Activated B cell treated with CpG ODN at 0.5 μM for 24 hours (primary cell): ENCODE measurements at regions not wholly inside any gene's neighbourhood (a gene's known extent, or its start where the extent isn't known, plus 50 kb on each side); places are given as distances from the start of the nearest gene placed in this dataset.

ENCODE experiments used
- ATAC-seq: fragments of 200-7000 bp; cut with Tn5 transposase; one replicate; pipeline ENCODE4 v1.10.0; 2021; ENCODE audit warnings: low read depth, mild to moderate bottlenecking, moderate library complexity
- CTCF ChIA-PET: fragments of 350-600 bp; sonication (Branson Sonifier 250); formaldehyde crosslinking; loops from one replicate; lab custom pipeline; 2021; ENCODE audit warnings: antibody characterized with exemption; lab: Charles Lee
- POLR2A ChIA-PET: fragments of 350-600 bp; sonication (Branson Sonifier 250); formaldehyde crosslinking; loops from one replicate; lab custom pipeline; 2021; ENCODE audit warnings: antibody characterized with exemption; lab: Charles Lee
- DNase-seq: peaks from one replicate; pipeline ENCODE4 v3.0.0; 2022
- H3K27ac Mint-ChIP-seq: one replicate; pipeline ENCODE4 v1.8.0; 2020; ENCODE audit warnings: mixed read lengths
- H3K27me3 Mint-ChIP-seq: one replicate; pipeline ENCODE4 v1.8.0; 2021; ENCODE audit warnings: mixed read lengths
- H3K36me3 Mint-ChIP-seq: one replicate; pipeline ENCODE4 v1.8.0; 2021; ENCODE audit warnings: low read depth, mixed read lengths
- H3K4me1 Mint-ChIP-seq: one replicate; pipeline ENCODE4 v1.8.0; 2021; ENCODE audit warnings: mixed read lengths
- H3K4me3 Mint-ChIP-seq: one replicate; pipeline ENCODE4 v1.8.0; 2020; ENCODE audit warnings: mild to moderate bottlenecking, mixed read lengths
- H3K9me3 Mint-ChIP-seq: one replicate; pipeline ENCODE4 v1.8.0; 2020; ENCODE audit warnings: mixed read lengths
- intact Hi-C: fragments of 100-400 bp; cut with micrococcal nuclease; formaldehyde crosslinking; loops from one replicate; pipeline ENCODE4 v1.15.1; 2024
- TF ChIP-seq, protein P1 (sequence below): fragments of 200-600 bp; IDR thresholded peaks from one replicate; pipeline ENCODE4 v1.8.0; 2022; ENCODE audit warnings: antibody characterized with exemption, mild to moderate bottlenecking

DNA sequence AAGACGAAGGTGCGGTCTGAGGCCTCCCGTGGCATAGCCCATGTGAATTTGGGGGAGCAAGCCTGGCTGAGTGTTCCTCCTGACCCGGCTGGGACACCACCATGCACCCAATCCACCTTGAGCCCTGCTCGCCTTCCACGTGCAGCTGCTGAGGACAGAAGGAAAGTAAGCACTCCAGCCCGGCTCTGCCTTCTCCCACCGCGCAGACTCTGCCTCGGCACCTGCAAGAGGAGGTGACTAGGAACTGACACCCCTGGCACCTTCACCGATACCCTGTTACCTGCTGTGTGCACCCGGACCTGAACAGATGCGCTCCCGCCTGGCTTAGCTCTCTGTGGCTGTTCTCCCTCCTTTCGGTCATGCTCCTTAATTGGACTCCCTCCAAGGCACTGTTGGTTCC lies 57.0 kb upstream of the OPN4 start:
- TF ChIP-seq, protein P1, sequence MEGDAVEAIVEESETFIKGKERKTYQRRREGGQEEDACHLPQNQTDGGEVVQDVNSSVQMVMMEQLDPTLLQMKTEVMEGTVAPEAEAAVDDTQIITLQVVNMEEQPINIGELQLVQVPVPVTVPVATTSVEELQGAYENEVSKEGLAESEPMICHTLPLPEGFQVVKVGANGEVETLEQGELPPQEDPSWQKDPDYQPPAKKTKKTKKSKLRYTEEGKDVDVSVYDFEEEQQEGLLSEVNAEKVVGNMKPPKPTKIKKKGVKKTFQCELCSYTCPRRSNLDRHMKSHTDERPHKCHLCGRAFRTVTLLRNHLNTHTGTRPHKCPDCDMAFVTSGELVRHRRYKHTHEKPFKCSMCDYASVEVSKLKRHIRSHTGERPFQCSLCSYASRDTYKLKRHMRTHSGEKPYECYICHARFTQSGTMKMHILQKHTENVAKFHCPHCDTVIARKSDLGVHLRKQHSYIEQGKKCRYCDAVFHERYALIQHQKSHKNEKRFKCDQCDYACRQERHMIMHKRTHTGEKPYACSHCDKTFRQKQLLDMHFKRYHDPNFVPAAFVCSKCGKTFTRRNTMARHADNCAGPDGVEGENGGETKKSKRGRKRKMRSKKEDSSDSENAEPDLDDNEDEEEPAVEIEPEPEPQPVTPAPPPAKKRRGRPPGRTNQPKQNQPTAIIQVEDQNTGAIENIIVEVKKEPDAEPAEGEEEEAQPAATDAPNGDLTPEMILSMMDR, result no peak
- no peaks in the 10 kb centered on the region for H3K36me3 Mint-ChIP-seq
- no peaks in the 10 kb centered on the region for H3K27me3 Mint-ChIP-seq
- intact Hi-C loops, result no loop called here
- no peak overlapping the region for H3K27ac Mint-ChIP-seq
- no peaks in the 10 kb centered on the region for H3K4me1 Mint-ChIP-seq
- ATAC-seq, result no peak
- DNase-seq, result no peak
- CTCF ChIA-PET, result no interaction called here
- POLR2A ChIA-PET, result interaction anchor here (0.6 kb wide), 1 partner anchor 173 kb away, joined by 3 read pairs; no protein-coding TSS in a partner anchor
- H3K9me3 Mint-ChIP-seq, result no peaks in the 10 kb centered on the region
- no peak overlapping the region for H3K4me3 Mint-ChIP-seq

DNA sequence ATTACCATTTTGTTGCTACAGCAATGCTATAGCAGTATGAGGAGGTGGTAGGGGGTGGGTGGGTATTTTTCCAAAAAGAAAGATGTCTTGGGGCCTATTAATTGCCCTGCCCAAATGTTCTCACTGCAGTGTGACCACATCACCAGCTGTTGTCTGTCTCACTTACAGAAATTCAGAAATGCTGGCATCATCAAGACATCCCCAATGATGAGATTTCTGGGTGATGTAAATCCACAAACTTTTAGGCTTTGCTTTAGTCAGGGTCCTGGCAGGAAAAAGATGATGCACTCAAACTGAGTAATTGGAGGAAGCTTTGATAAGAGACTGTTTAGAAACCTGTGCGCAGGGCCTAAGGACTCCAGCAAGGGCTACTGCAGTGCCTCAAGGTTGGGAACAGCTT lies 56.2 kb upstream of the OPN4 start:
- H3K27ac Mint-ChIP-seq, result no peak overlapping the region
- TF ChIP-seq, protein P1, result no peak
- intact Hi-C loops, result no loop called here
- no peaks in the 10 kb centered on the region for H3K27me3 Mint-ChIP-seq
- ChIA-PET POLR2A (no interaction called here), CTCF (no interaction called here)
- ATAC-seq, result no peak
- H3K36me3 Mint-ChIP-seq, result no peaks in the 10 kb centered on the region
- DNase-seq, result no peak
- H3K9me3 Mint-ChIP-seq, result no peaks in the 10 kb centered on the region
- H3K4me3 Mint-ChIP-seq, result no peak overlapping the region
- no peaks in the 10 kb centered on the region for H3K4me1 Mint-ChIP-seq

DNA sequence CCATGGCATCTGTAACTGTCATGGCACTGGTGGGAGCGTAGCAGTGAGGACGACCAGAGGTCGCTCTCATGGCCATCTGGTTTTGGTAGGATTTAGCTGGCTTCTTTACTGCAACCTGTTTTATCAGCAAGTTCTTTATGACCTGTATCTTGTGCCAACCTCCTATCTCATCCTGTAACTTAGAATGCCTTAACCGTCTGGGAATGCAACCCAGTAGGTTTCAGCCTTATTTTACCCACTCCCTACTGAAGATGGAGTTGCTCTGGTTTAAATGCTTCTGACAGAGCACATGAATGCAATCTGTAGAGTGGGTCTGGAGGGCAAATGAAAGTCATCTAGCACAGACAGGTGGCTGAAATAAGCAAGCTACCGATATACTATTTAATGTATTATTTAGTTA lies 55.3 kb upstream of the OPN4 start:
- Mint-ChIP-seq H3K9me3 (no peaks in the 10 kb centered on the region), H3K4me3 (no peak overlapping the region), H3K4me1 (no peaks in the 10 kb centered on the region), H3K27ac (no peak overlapping the region), H3K27me3 (no peaks in the 10 kb centered on the region), H3K36me3 (no peaks in the 10 kb centered on the region)
- intact Hi-C loops, result no loop called here
- CTCF ChIA-PET, result no interaction called here
- POLR2A ChIA-PET, result no interaction called here
- ATAC-seq (no peak), DNase-seq (no peak)
- TF ChIP-seq, protein P1, result no peak

DNA sequence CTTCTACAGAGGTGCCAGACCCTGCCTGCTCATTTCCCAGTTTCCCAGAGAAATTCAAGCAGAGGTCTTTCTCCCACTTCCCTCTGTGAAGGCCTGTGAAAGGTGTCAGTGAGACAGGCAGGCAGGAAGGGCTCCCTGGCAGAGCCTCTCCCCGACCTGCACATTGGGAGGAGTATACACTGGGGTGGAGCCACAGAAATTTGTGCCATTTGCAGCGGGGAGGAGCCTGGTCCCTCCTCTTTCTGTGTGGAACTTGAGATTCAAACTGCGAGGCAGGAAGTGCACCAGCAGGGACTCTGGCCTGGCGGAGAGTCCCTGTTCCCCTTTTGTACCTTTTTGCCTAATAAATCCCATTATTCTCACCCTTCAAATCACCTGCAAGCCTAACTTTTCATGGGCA lies 54.6 kb upstream of the OPN4 start:
- DNase-seq (no peak), ATAC-seq (no peak)
- ChIA-PET CTCF (no interaction called here), POLR2A (no interaction called here)
- no peaks in the 10 kb centered on the region for H3K4me1 Mint-ChIP-seq
- TF ChIP-seq, protein P1, result no peak
- no peaks in the 10 kb centered on the region for H3K9me3 Mint-ChIP-seq
- H3K27ac Mint-ChIP-seq, result no peak overlapping the region
- no peaks in the 10 kb centered on the region for H3K27me3 Mint-ChIP-seq
- no peaks in the 10 kb centered on the region for H3K36me3 Mint-ChIP-seq
- no peak overlapping the region for H3K4me3 Mint-ChIP-seq
- intact Hi-C loops, result no loop called here

DNA sequence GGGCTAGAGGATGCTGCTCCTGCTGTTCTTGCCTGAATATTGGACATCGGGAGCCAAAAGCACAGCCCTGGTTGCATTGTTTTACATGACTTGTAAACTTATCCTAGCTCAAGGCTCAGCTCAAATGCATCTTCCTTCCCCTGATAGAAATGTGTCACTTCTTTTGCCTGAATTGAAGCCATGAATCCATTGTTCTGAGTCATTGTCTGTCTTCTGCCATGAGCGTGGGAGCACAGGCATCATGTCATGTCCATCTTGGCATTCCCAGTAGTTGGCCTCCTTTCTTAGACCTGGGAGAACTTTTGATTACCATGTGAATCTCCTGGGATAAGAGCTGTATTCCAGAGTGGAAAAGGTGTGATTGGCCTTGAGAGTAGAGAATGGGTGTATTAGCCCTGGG lies 54.1 kb upstream of the OPN4 start:
- DNase-seq, result no peak
- no peaks in the 10 kb centered on the region for H3K4me1 Mint-ChIP-seq
- TF ChIP-seq, protein P1, result no peak
- H3K27ac Mint-ChIP-seq, result no peak overlapping the region
- H3K9me3 Mint-ChIP-seq, result no peaks in the 10 kb centered on the region
- ATAC-seq, result no peak
- ChIA-PET CTCF (no interaction called here), POLR2A (no interaction called here)
- no peaks in the 10 kb centered on the region for H3K27me3 Mint-ChIP-seq
- no peak overlapping the region for H3K4me3 Mint-ChIP-seq
- no peaks in the 10 kb centered on the region for H3K36me3 Mint-ChIP-seq
- intact Hi-C loops, result no loop called here
